Stimulated activated naive CD4-positive, alpha-beta T cell treated with Interleukin-2 at 50 U/mL for 16 hours (primary cell): ENCODE measurements at regions not wholly inside any gene's neighbourhood (a gene's known extent, or its start where the extent isn't known, plus 50 kb on each side); places are given as distances from the start of the nearest gene placed in this dataset.

Source experiments
- DNase-seq: peaks from one replicate; lab custom pipeline; 2025; lab: John Stamatoyannopoulos, UW

DNA sequence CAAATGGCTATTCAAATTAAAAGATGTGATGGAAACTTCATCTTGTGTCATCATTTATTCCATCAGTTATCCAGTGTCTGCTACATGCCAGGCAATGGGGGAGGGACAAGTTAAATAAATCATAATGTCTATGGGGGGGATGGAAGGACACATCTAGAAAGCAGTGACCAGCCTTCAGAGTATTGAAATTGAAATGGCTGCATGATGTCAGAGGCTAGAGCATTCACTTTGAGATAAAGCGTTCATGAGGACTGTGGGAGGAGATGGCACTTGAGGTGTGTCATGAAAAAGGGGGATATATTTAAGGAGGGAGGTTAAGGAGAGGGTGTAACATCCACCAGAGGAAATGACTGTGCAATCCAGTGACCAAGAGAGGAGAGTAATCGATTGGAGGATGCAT is 50.6 kb downstream of the SLIT2 start:
- no peak for DNase-seq

DNA sequence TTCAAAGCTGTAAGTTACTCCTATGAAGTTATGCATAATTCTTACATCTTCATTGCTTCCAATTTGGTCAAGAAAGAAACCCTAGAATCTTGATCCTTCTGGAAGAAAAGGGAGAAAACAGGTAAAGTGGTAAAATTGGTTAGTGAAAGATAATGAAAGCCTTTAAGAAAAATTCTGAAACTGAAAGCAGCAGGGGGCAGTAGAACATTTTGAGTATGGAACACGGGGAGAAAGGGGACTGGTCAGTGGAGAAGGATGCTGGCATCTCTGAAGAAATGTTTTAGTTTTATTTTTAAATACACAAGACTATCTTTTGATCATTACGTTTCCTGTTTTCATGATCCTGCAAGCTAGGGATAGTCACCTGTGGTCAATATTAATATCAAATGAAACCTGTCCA is 54.3 kb downstream of the SLIT2 start:
- no peak for DNase-seq

DNA sequence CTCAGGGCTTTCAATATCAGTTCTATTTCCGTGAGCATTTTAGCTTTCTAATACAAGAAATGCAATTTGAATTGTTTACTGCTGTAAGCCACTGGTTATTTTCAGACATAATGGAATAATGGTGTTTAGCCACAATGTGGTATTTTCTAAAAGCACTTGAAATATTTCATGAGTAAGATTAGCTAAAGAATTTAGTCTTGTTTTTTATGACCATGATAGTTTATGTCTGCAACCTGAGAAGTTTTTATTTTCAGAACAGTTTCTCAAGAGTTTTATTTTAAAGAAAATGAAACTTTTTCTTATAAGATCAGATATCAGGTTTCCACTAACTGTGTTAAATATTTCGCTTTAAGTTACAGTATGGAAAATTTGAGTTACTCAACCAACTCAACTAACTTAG is 60.2 kb downstream of the SLIT2 start:
- DNase-seq, result no peak

DNA sequence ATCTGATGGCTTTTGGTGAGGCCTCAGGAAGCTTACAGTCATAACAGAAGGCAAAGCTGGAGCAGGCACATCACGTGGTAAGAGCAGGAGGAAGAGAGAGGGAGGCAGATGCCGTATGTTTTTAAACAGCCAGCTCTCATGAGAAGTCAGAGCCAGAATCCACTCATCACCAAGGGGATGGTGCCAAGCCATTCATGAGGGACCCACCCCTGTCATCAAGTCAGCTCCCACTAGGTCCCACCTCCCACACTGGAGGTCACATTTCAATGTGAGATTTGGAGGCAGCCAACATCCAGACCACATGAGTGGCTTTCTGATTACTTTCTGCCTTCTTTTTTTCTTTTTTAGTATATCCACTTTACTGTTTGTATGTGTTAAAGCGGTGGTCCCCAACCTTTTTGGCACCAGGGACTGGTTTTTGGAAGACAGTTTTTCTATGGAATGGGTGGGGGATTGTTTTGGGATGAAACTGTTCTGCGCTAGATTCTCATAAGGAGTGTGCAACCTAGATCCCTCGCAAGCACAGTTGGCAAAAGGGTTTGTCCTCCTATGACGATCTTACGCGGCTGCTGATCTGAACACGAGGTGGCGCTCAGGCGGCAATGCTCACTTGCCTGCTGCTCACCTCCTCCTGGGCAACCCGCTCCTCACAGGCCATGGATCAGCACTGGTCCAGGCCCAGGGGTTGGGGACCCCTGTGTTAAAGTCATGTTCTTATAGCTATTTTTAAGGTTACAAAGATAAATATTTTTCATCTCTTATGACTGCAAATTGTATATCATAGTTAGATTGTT is 61.7 kb downstream of the SLIT2 start:
- DNase-seq, result no peak

DNA sequence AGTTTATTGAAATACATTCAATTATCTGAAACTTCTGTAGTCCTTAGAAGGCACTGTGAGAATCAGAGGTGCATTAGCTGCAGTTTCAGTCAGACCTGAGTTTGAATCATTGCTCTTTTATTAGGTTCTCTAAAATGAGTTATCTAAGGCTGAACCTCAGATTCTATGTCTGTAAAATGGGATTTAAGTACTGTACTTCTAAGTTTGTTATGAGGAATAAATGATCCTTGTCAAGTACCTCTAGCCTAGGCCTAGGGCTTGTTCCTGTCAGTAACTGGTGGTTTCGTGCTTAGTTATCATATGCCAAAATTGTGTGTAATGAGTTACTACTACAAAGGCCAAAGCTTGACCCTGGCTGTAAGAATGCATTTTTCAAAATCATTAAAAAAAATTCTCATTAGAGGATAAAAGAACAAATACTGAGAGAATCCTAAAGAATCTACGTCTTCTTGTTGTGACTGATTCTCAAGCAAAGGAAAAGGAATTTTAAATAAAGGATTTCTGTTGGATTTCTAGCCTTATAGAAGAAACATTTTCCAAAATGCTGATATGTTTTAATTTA is 65.8 kb downstream of the SLIT2 start:
- DNase-seq, result no peak

DNA sequence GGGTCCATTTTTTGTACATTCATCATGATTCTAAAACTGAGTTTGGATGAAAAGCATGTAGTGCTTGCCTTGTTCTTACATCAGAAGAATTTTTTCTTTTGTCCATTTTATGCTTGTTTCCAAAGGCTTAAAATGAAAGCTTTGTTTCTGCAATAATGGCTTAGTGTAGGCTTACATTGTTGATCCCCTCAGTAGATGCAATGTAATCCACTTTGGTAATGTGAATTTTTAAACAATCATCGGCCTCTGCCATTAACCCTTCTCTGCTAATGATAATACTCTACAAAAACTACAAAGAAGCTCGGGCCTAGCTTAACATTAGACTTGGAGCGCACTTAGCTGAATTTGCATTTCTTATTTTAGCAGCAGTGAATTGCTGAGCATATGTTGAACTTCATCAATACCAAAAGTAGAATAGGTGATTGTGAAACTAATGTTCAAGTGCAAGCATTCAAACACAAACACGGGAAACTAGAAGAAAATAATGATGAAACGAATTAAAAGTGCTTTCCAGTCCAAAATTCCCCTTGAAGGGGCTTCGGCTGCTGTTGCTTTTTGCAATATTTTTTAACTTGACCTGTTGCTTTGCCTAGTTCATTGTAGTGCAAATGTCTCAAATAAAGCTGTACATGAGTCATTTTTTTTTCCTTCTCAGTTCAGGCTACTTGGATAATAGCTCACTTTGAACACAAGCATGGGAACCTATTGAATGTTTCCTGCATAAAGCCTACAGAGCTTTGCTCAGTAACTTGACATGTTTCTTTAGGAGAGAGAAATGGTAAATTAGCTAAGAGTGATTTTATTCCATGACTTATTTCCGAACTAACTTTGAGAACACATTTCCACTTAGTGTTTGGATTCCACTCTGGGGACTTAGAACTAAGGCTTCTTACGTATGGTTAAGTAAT is 66.5 kb downstream of the SLIT2 start:
- no peak for DNase-seq

DNA sequence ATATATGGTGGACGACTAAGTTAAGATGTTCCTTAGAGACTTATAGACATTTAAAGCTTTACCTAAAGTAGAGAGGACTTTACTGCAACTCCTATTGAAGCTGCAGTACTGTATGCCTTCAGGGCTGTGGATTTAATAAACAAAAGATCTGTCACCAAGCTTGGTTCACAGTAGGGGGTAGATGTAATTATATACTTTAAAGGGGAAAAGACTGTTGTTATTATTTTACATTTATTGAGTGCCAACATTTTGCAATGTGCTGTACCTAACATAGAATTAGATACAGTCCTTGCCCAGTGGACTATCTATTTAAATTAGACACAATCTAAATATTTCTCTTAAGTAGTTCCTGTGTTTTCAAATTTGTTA is 67.2 kb downstream of the SLIT2 start:
- DNase-seq, result no peak

DNA sequence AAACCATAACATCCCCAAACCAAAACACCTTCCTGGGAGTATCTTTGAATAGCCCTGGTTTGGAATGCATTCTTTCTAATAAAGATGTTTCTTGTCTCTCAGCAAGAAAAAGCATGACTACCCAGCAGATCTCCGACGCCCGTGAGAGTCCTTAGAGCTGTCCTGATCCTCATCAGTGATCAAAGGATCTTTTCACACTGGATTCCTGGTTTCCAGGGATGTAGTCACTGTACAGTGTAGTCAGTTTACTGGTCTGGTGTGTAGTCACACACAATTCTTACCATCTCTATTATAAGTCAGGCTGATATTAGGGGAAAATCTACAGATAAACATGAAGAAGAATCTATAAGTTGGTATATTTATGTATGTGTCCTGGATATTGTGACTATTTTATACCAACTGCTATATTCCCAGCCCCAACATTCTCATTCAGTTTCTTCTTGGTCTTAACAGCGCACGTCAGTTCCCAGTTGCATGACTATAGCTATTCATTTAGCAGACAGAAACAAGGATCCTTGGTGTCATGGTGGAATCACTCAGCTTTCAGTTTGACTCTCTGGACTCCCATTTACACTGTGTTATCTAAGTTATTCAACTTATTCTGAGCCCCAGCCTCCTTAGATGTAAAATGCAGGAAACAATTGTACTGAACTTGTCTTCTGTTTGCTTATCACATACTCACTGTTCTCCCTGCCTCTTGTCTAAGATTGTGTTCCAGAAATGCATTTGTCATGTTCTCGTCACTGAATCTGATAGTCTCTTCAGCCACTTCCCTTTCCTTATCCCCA is 68.3 kb downstream of the SLIT2 start:
- DNase-seq, result no peak

DNA sequence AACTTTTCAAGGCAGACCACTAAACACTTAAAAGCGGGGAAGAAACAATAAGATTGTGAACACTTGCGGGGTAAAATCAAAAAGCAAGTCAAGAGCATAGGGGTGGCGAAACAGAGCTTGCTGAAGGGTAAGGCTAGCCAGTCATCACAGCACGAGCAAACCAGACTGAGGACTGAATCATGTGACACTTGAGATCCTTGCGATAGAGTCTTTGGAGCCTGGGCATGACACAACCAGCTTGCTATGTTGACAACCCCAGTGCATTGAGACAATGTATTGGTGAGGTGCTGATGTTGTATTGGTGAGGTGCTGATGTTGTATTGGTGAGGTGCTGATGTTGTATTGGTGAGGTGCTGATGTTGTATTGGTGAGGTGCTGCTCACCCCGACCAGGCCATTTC is 72.3 kb downstream of the SLIT2 start:
- no peak for DNase-seq

DNA sequence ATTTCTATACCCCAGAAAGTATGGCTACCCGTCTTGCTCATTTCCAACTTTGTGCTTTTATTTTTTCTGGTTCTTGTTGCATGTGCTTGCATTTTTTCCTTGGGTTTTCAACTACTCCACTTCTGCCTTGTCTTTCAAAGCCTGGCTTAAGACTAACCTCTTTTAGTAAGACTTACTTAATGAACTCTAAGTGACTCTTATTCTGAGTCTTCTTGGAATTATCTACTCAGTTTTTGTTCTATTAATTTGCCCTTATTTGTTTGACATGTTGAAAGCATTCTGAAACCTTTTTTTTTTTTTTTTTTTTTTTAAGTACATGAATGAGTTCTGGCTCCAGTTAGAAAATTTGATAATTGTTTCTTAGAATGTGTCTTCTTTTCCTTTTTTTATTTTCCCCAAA is 74.8 kb downstream of the SLIT2 start:
- DNase-seq, result no peak

DNA sequence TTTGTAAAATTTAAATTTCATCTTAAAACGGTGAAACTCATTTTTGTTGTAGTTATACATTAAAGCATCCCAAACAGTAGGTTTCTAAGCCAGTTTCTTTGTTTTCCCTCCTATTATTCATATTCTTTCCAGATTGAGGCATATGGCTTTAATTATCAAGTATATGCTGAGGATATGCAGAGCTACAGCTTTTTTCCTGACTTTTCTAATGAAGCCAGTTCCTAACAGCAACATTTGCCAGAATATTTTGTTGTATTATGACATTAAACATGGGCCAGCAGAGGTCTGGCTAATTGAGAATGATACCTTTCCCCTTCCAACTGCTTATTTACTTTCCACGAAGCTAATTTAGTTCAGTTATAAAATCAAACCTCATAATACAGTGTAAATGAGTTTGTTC is 75.3 kb downstream of the SLIT2 start:
- no peak for DNase-seq

DNA sequence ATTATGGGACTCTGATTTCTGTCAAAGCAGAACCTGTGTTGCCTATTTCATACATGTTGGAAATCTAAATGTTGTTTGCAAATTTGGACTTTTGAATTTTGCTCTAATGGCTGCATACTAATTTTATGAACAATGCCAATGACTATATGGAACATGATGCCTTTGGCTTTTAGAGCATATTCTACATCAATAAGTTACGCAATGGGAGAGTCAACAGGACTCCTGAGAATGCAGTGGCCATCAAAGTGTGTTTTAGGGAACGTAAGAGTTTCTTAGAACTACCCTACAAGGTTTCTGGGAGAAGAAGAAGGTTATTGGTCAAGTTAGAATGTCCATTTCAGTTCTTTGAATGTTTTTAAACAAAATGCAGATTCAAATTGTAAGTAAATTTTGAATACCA is 76.1 kb downstream of the SLIT2 start:
- no peak for DNase-seq

DNA sequence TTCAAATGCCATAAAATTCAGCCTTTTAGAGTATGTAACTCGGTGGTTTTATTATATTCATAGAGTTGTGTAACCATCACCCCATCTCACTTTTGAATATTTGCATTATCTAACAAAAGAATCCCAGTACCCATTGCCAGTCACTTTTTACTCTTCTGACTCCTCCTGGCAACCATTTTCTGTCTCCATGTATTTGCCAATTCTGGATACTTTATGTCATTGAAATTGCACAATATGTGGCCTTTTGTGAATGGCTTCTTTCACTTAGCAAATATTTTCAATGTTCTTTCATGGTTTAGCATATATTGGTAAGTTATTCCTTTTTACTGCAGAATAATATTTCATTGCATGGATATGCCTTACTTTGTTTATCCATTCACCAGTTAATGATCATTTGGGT is 79.9 kb downstream of the SLIT2 start:
- DNase-seq, result no peak

DNA sequence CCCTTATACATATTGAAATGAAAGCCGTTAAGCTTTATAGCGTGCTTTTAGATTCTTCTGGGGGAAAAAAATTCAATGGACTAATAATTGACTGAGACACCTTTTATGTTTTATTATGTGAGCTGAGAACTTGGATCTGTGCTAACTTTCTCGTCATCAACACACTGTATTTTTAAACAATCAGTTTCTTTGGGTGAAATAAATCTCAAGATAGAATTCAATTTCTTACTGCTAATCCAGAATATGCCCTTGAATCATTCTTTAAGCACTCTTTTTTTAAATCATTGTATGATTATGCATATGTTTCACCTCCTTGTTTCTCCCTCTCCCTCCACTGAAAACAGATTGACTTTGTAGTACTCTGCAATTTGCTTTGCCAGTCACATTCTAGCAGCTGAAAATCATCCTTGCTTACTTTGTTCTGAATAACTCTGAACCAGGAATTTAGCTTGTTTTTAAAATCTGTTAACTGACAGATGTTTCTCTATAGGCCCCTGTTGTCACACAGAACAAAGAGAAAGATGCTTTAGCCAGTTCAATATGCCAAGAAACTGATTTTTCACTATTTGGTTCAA is 81.5 kb downstream of the SLIT2 start:
- DNase-seq, result no peak

DNA sequence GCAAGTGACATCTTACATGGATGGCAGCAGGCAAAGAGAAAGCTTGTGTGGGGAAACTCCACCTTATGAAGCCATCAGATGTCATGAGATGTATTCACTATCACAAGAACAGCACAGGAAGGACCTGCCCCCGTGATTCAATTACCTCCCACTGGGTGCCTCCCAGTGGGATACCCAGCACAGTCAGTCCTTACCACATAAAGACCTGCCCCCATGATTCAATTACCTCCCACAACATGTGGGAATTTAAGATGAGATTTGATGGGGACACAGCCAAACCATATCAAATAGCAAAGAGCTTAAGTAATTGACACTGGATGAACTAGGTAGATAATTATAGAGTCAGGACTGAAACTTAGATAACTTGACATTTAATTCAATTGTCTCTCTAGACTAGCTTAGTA is 85.6 kb downstream of the SLIT2 start:
- DNase-seq, result no peak

DNA sequence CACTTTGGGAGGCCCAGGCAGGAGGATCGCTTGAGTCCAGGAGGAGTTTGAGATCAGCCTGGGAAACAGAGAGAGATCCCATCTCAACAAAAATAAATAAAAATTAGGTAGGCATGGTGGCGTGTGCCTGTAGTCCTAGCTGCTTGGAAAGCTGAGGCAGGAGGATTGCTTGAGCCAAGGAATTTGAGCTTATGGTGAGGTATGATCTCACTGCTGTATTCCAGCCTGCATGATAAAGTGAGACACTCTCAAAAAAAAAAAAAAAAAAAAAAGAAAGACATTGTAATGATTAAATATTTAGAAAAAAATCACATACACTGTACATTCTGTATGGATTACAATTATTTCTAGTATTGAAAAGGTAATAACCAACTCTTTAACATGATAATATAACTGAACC is 87.1 kb downstream of the SLIT2 start:
- DNase-seq, result no peak

DNA sequence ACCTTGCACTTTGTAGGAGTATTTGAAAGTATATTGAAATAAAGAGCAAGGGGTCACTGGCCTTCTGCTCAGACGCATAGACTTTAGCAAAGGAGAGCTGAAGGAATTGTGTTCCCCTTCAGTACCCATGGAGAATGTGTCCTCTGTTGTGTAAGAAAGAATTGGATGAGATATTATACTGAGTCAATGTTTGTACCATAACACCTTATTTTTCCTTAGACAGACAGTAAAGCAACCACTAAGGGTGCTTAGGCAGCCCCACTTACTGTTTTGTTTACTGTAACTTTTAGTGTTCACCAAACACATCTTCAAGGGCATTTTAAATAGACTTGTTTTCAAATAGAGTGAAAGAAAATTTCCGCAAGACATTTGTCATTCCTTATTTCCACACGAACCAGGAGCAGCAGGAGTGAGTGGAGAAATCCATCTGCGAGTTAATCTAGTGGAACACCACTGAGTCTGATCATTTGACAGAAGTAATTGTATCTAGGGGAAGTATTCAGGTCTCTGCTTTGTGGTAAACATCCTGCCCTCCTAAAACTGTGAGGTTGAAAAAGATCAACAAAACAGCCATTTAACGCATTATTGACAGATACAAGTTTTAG is 89.5 kb downstream of the SLIT2 start:
- DNase-seq, result no peak

DNA sequence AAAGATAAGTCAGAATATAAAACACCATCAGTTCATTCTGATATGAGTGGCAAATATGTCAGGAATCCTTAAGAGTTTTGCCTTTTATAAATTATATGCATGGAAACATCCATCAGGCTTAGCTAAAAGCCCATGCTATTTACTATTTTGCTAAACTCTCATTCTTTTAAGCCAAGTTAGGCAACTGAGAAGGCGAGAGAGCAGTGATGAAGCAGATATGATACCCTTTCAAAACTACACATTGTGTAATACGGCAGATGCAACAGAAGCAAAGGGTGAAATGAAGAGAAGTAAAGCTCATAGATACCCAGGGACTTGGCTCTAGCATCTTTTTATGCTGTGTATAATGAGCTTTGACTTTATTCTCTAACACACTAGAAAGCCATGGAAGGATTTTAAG is 95.8 kb downstream of the SLIT2 start:
- DNase-seq, result no peak

DNA sequence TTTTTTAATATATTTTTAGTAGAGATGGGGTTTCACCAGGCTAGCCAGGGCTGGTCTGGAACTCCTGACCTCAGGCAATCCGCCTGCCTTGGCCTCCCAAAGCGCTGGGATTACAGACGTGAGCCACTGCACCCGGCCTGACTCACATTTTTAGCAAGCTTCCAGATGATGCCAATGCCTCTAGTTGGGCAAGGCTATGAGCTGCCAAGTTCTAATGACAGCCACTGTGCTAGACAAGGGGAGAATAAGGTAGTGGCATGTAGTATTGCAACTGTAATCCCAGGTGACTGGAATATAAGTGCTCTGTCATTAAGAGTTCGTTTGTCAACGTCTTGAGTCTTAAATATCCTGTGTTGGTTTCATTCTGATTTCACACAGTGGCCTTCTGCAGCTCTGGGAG is 96.7 kb downstream of the SLIT2 start:
- DNase-seq, result no peak

DNA sequence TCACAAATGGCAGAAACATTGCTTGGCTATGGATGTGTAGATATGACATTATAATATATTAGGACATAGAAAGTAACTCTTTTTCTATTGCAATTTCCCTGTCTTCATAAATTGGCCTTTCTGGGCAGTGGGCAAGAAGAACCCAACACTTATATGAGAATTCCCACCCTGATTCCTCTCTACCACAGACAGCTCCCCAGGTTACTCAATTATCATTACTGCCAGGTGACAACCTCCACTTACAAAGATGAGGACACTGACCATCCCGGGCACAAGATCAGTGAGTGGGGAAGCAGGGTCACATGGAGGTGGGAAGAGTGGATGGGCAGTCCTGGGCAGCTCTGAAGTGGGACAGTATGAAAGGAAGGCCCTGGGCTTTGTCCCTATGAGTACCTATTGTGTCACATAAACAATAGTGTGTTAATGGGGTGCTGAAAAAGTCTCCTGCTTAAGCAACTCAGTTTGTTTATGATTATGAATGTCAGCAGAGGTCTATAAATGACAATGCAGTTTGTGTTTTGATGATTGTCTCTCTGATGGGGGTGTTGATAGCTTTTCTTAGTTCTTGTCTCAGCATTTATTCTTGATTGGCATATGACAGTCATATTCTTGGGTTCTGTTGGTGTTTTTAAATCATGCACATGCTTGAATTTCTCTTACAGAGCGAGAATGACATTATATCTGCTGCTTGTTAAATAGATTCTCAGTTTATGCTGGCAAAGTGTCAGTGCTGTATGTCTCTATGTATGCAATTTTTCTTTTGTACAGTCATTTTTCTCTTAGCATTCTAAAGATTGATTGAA is 99.9 kb downstream of the SLIT2 start:
- DNase-seq, result no peak

DNA sequence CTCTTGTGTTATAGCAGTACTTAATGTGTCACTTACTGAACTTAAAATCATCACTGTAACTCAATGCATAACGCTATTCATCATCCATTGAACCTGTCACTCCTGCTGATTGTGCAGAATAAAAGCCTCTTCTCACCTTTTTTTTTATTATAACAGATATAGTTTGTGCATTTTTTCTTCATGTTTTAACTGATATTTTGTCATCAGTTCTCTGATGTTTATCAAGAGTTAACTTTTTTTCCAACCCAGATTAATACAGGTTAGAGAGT is 100.4 kb downstream of the SLIT2 start:
- DNase-seq, result no peak
